Neural cell (in vitro differentiated cells): ENCODE measurements at regions not wholly inside any gene's neighbourhood (a gene's known extent, or its start where the extent isn't known, plus 50 kb on each side); places are given as distances from the start of the nearest gene placed in this dataset.

ENCODE experiments used
- H2AFZ ChIP-seq: fragments of 200-600, 300-800 bp; sonication (generic), shearing (Covaris generic); 2 replicates; pipeline ENCODE4 v1.6.0; 2014; ENCODE audit warnings: low read depth, mild to moderate bottlenecking, antibody characterized with exemption, low read length, moderate library complexity
- H3F3A ChIP-seq: fragments of 200-600 bp; shearing (Covaris generic); 2 replicates; pipeline ENCODE4 v1.6.1; 2016; ENCODE audit warnings: mild to moderate bottlenecking, moderate library complexity, mixed read lengths, antibody characterized with exemption, low read length; ENCODE audit not compliant: insufficient read depth, poor library complexity, severe bottlenecking
- H3K27ac ChIP-seq: fragments of 200-600, 300-800 bp; sonication (generic), shearing (Covaris generic); 2 replicates; pipeline ENCODE4 v1.5.1; 2014; ENCODE audit warnings: mild to moderate bottlenecking, low read length, moderate library complexity
- H3K27me3 ChIP-seq: fragments of 300-800, 200-600 bp; sonication (generic), shearing (Covaris generic); 2 replicates; pipeline ENCODE4 v1.6.0; 2014; ENCODE audit warnings: mild to moderate bottlenecking, low read depth, low read length, moderate library complexity; ENCODE audit not compliant: insufficient read depth
- H3K36me3 ChIP-seq: fragments of 300-800, 200-600 bp; sonication (generic), shearing (Covaris generic); 2 replicates; pipeline ENCODE4 v1.5.1; 2014; ENCODE audit warnings: mild to moderate bottlenecking, antibody characterized with exemption, low read length, moderate library complexity; ENCODE audit not compliant: insufficient read depth
- H3K4me2 ChIP-seq: fragments of 300-800, 200-600 bp; sonication (generic), shearing (Covaris generic); 2 replicates; pipeline ENCODE4 v1.6.0; 2014; ENCODE audit warnings: mild to moderate bottlenecking, low read length
- H3K4me3 ChIP-seq: fragments of 300-800, 200-600 bp; sonication (generic), shearing (Covaris generic); 2 replicates; pipeline ENCODE4 v1.5.1; 2014; ENCODE audit warnings: mild to moderate bottlenecking, low read length, moderate library complexity
- H3K79me2 ChIP-seq: fragments of 200-600 bp; shearing (Covaris generic); replicated peaks from 2 replicates; pipeline ENCODE4 v1.6.0; 2014; ENCODE audit warnings: mild to moderate bottlenecking, low read length, moderate library complexity; ENCODE audit not compliant: insufficient read depth
- H3K9ac ChIP-seq: fragments of 300-800, 200-600 bp; sonication (generic), shearing (Covaris generic); 2 replicates; pipeline ENCODE4 v1.6.1; 2016; ENCODE audit warnings: mild to moderate bottlenecking, low read length, mixed read lengths
- H3K9me2 ChIP-seq: fragments of 200-600 bp; shearing (Covaris generic); 2 replicates; pipeline ENCODE4 v1.6.1; 2016; ENCODE audit warnings: mild to moderate bottlenecking, low read length, mixed read lengths; ENCODE audit not compliant: insufficient read depth
- H3K9me3 ChIP-seq: fragments of 200-600, 300-800 bp; sonication (generic), shearing (Covaris generic); 2 replicates; pipeline ENCODE4 v1.6.1; 2016; ENCODE audit warnings: mild to moderate bottlenecking, mixed run types, low read length, moderate library complexity, mixed read lengths
- H4K20me1 ChIP-seq: fragments of 200-600 bp; shearing (Covaris generic); 2 replicates; pipeline ENCODE4 v1.6.1; 2016; ENCODE audit warnings: mild to moderate bottlenecking, mixed run types; ENCODE audit not compliant: insufficient read depth
- EP300 ChIP-seq: fragments of 450-650 bp; conservative IDR thresholded peaks from 2 replicates; pipeline ENCODE4 v1.6.1; 2014; ENCODE audit warnings: antibody characterized with exemption, mild to moderate bottlenecking, moderate library complexity; ENCODE audit not compliant: poor library complexity, severe bottlenecking
- EZH2 ChIP-seq: fragments of 200-600, 300-800 bp; shearing (Covaris generic), sonication (generic); IDR thresholded peaks from 2 replicates; pipeline ENCODE4 v1.6.1; 2014; ENCODE audit warnings: antibody characterized with exemption, low read length, borderline replicate concordance, mild to moderate bottlenecking; ENCODE audit not compliant: insufficient read depth, poor library complexity, severe bottlenecking
- MXI1 ChIP-seq: fragments of 450-650 bp; conservative IDR thresholded peaks from 2 replicates; pipeline ENCODE4 v1.6.1; 2014; ENCODE audit warnings: antibody characterized with exemption, mild to moderate bottlenecking; ENCODE audit not compliant: poor library complexity, severe bottlenecking
- RAD21 ChIP-seq: fragments of 450-650 bp; conservative IDR thresholded peaks from 2 replicates; pipeline ENCODE4 v1.6.1; 2014; ENCODE audit warnings: antibody characterized with exemption, mild to moderate bottlenecking, moderate library complexity
- SMC3 ChIP-seq: fragments of 450-650 bp; conservative IDR thresholded peaks from 2 replicates; pipeline ENCODE4 v1.6.1; 2014; ENCODE audit warnings: antibody characterized with exemption, mild to moderate bottlenecking, moderate library complexity; ENCODE audit not compliant: poor library complexity
- TF ChIP-seq, protein P1 (sequence below): IDR thresholded peaks from 2 replicates; pipeline ENCODE4 v1.6.1; 2012; ENCODE audit warnings: borderline replicate concordance
- TF ChIP-seq, protein P2 (sequence below): fragments of 450-650 bp; IDR thresholded peaks from 2 replicates; pipeline ENCODE4 v1.5.1; 2014; ENCODE audit warnings: antibody characterized with exemption, mild to moderate bottlenecking, moderate library complexity; ENCODE audit not compliant: poor library complexity, severe bottlenecking

DNA sequence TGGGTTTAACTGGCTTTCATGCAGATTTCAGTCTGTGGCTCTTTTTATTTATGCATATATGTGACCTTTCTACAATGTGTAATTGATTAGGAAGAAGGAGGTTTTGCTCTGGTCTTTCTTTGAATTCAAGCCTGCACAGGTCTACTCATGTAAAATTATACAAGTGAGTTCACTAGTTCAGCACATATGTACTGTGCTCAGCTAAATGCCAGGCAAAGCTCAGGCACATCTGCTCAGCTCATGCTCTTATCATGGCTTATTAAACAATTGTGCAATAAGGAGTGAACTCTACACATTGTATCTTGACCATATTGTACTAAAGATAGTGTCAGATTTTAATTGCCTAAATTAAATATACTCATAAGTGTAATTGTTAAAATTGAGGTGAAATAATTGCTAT lies 378.4 kb downstream of the ADGRL2 start:
- H3F3A ChIP-seq: no peaks in the 10 kb centered on the region

DNA sequence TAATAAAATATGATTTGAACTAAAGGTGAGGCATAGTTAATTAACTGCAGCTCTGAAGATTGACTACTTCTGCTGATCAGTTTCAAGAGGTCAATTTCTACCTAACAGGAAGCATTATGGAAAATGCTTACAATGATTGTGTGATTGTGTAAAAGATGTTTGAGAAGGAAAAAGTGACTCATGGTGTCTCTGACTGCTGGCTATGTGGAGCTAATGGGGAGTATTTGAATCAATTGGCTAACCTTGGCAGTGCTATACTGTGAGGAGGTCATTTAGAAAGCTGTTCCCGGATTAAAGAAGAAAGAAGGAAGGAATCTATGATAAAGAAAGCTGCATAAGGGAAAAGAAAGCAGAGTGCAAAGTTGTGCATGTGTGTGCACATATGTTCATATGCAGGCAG lies 376.5 kb downstream of the ADGRL2 start:
- H3K4me2 ChIP-seq: no peak overlapping the region
- H3K27me3 ChIP-seq: no peaks in the 10 kb centered on the region
- H3K36me3 ChIP-seq: no peaks in the 10 kb centered on the region
- no peaks in the 10 kb centered on the region for H4K20me1 ChIP-seq
- no peak for TF ChIP-seq MXI1
- TF ChIP-seq EZH2: no peak
- no peak for TF ChIP-seq EP300
- TF ChIP-seq, protein P1, sequence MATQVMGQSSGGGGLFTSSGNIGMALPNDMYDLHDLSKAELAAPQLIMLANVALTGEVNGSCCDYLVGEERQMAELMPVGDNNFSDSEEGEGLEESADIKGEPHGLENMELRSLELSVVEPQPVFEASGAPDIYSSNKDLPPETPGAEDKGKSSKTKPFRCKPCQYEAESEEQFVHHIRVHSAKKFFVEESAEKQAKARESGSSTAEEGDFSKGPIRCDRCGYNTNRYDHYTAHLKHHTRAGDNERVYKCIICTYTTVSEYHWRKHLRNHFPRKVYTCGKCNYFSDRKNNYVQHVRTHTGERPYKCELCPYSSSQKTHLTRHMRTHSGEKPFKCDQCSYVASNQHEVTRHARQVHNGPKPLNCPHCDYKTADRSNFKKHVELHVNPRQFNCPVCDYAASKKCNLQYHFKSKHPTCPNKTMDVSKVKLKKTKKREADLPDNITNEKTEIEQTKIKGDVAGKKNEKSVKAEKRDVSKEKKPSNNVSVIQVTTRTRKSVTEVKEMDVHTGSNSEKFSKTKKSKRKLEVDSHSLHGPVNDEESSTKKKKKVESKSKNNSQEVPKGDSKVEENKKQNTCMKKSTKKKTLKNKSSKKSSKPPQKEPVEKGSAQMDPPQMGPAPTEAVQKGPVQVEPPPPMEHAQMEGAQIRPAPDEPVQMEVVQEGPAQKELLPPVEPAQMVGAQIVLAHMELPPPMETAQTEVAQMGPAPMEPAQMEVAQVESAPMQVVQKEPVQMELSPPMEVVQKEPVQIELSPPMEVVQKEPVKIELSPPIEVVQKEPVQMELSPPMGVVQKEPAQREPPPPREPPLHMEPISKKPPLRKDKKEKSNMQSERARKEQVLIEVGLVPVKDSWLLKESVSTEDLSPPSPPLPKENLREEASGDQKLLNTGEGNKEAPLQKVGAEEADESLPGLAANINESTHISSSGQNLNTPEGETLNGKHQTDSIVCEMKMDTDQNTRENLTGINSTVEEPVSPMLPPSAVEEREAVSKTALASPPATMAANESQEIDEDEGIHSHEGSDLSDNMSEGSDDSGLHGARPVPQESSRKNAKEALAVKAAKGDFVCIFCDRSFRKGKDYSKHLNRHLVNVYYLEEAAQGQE: no peak
- H3K27ac ChIP-seq: no peak overlapping the region
- no peaks in the 10 kb centered on the region for H3F3A ChIP-seq
- H2AFZ ChIP-seq: no peak overlapping the region
- H3K79me2 ChIP-seq: no peaks in the 10 kb centered on the region
- H3K9ac ChIP-seq: no peak overlapping the region
- H3K9me3 ChIP-seq: no peaks in the 10 kb centered on the region
- no peaks in the 10 kb centered on the region for H3K9me2 ChIP-seq
- no peak overlapping the region for H3K4me3 ChIP-seq

More for the DNA sequence above, 378.4 kb downstream of the ADGRL2 start:
- Histone ChIP-seq H3K9ac (no peak overlapping the region), H2AFZ (no peak overlapping the region), H3K4me2 (no peak overlapping the region), H4K20me1 (no peaks in the 10 kb centered on the region), H3K27me3 (no peaks in the 10 kb centered on the region), H3K4me3 (no peak overlapping the region), H3K9me2 (no peaks in the 10 kb centered on the region), H3K79me2 (no peaks in the 10 kb centered on the region), H3K36me3 (no peaks in the 10 kb centered on the region), H3K9me3 (no peaks in the 10 kb centered on the region), H3K27ac (no peak overlapping the region)
- TF ChIP-seq RAD21: no peak
- TF ChIP-seq SMC3: no peak
- no peak for TF ChIP-seq MXI1
- TF ChIP-seq, protein P1: no peak

DNA sequence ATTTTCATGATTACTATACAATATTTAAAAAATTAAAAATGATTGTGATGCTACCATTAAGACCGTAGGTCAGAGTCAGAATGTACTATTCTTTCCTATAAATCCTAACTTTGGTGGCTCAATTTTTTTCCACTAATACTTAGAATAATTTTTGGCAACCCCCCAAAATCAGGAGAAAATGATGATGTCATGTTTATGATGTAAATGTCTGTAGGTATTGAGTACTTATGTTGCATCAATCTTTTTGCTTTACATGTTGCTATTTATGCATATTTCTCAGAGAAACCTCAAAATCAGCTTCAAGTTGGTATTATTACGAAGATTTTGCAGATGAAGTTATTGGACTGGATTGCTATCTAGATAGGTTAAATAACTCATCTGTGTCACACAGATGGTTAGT lies 371.2 kb downstream of the ADGRL2 start:
- H3K4me2 ChIP-seq: no peak overlapping the region
- no peak overlapping the region for H2AFZ ChIP-seq
- H4K20me1 ChIP-seq: no peaks in the 10 kb centered on the region
- no peaks in the 10 kb centered on the region for H3F3A ChIP-seq
- no peak overlapping the region for H3K4me3 ChIP-seq
- H3K79me2 ChIP-seq: no peaks in the 10 kb centered on the region
- no peaks in the 10 kb centered on the region for H3K36me3 ChIP-seq
- H3K27ac ChIP-seq: no peak overlapping the region
- H3K9me2 ChIP-seq: no peaks in the 10 kb centered on the region
- no peaks in the 10 kb centered on the region for H3K9me3 ChIP-seq
- H3K27me3 ChIP-seq: no peaks in the 10 kb centered on the region
- no peak overlapping the region for H3K9ac ChIP-seq
- TF ChIP-seq, protein P2, sequence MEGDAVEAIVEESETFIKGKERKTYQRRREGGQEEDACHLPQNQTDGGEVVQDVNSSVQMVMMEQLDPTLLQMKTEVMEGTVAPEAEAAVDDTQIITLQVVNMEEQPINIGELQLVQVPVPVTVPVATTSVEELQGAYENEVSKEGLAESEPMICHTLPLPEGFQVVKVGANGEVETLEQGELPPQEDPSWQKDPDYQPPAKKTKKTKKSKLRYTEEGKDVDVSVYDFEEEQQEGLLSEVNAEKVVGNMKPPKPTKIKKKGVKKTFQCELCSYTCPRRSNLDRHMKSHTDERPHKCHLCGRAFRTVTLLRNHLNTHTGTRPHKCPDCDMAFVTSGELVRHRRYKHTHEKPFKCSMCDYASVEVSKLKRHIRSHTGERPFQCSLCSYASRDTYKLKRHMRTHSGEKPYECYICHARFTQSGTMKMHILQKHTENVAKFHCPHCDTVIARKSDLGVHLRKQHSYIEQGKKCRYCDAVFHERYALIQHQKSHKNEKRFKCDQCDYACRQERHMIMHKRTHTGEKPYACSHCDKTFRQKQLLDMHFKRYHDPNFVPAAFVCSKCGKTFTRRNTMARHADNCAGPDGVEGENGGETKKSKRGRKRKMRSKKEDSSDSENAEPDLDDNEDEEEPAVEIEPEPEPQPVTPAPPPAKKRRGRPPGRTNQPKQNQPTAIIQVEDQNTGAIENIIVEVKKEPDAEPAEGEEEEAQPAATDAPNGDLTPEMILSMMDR: no peak
- no peak for TF ChIP-seq RAD21
